ENCODE measurements at regions not wholly inside any gene's neighbourhood (a gene's known extent, or its start where the extent isn't known, plus 50 kb on each side); places are given as distances from the start of the nearest gene placed in this dataset.

DNA sequence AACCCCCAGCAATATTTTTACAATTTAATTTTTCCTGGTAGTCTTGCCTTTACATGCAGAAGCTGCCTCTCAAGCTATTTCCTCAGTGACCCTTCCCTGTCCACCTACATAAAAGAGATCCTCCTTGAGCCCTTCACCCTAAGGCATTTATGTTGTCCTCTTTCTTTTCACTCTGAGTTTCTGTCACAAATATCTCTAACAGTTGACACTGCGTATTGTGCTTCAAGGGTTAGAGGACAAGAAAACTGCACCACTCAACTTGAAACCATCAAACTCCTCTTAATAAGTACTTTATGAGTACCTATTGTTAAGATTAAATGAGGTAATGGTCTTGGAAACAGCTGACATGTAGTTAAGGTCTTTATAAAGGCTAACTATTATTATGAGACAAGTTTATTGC lies 557.7 kb downstream of the TRHDE start:
- in situ Hi-C loops (cut with HindIII; ENCODE audit: low sequenced_read_pairs) = no loop called here
- no peak for DNase-seq (ENCODE audit: low read depth)
- TF ChIP-seq, protein P1, sequence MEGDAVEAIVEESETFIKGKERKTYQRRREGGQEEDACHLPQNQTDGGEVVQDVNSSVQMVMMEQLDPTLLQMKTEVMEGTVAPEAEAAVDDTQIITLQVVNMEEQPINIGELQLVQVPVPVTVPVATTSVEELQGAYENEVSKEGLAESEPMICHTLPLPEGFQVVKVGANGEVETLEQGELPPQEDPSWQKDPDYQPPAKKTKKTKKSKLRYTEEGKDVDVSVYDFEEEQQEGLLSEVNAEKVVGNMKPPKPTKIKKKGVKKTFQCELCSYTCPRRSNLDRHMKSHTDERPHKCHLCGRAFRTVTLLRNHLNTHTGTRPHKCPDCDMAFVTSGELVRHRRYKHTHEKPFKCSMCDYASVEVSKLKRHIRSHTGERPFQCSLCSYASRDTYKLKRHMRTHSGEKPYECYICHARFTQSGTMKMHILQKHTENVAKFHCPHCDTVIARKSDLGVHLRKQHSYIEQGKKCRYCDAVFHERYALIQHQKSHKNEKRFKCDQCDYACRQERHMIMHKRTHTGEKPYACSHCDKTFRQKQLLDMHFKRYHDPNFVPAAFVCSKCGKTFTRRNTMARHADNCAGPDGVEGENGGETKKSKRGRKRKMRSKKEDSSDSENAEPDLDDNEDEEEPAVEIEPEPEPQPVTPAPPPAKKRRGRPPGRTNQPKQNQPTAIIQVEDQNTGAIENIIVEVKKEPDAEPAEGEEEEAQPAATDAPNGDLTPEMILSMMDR (IDR thresholded peaks at IDR 0.05; ENCODE audit: low read depth, low read length, missing control alignments) = no peak
- no peak overlapping the region for H3K4me3 ChIP-seq (ENCODE audit: low read depth, low read length)

DNA sequence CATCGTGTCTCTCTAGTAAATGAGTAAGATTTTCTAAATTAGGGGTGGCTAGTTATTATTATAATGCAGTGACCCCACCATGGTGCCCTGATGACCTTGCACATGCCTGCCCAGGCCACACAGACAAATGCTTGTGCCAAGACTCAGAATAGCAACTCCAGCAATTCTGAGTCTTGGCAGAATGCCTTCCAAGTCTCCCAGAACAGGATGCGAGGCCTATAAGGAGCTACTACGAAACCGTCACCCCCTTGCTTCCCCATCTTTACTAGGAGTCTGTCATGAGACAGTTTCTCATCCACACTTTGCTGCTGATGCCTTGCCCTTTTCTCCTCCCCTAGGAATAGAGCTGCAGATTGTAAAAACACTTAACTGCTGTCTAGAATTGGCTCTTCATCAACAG lies 559.9 kb downstream of the TRHDE start:
- in situ Hi-C loops (cut with HindIII; ENCODE audit: low sequenced_read_pairs) = no loop called here
- DNase-seq (ENCODE audit: low read depth) = no peak
- TF ChIP-seq, protein P1 (IDR thresholded peaks at IDR 0.05; ENCODE audit: low read depth, low read length, missing control alignments) = no peak
- H3K4me3 ChIP-seq (ENCODE audit: low read depth, low read length) = no peak overlapping the region

DNA sequence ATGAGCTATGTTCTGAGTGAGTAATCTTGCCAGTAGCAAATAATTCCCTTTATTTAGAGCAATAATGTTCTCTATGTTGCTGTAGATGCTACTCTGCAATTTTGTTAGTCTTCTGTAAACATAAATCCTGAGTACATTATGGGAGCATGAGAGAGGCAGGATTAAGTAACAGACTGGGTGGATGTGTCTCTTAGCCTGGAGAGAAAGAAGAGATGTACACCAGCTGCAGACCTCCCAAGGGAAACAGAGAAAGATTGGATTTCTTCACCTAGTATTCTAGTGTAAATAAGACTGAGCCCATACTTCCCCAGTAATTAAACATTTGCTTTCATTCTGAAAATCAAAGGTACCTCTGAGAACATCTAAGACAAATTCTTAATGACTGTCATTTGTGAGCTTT lies 564.0 kb downstream of the TRHDE start:
- TF ChIP-seq, protein P1 (IDR thresholded peaks at IDR 0.05; ENCODE audit: low read depth, low read length, missing control alignments) = no peak
- no peak for DNase-seq (ENCODE audit: low read depth)
- no peak overlapping the region for H3K4me3 ChIP-seq (ENCODE audit: low read depth, low read length)
- in situ Hi-C loops (cut with HindIII; ENCODE audit: low sequenced_read_pairs) = no loop called here

DNA sequence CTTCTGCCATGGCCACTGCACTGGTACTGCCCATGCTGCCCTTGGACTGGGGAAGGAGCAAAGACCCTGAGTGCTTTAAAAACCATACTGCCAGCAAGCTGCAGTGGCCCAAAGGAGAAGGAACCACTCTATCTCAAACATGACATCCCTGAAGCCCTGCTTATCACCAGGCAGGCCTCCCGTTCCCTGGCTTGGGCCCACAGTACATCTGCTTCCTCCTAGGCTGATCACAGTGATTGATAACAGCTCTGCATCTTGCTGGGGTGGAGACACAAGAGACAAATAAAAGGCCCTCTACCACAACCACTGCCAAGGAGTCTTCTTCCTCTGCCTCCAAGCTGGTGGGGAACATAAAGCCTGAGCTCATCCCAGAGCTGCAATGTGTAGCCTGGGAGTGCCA lies 567.5 kb downstream of the TRHDE start:
- DNase-seq (ENCODE audit: low read depth) = no peak
- TF ChIP-seq, protein P1 (IDR thresholded peaks at IDR 0.05; ENCODE audit: low read depth, low read length, missing control alignments) = no peak
- H3K4me3 ChIP-seq (ENCODE audit: low read depth, low read length) = no peak overlapping the region
- in situ Hi-C loops (cut with HindIII; ENCODE audit: low sequenced_read_pairs) = no loop called here

DNA sequence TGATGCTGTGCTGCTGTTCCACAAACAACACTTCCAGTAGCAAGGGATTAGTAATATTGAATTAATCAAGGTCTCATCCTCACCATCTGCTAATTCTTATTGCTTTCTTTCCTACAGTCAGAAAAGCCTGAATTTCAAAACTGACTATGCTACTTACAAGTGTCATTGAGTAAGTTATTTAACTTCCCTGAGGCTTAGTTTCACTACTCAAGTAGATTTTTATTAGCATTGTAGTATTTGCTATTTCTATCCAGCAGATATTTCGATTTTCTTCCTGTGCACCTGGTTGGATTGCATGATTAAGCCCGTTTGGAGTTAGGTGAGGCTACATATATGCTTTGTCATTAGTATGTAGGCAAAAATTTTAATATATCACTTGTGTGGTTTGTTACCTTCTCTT lies 591.5 kb downstream of the TRHDE start:
- no peak overlapping the region for H3K4me3 ChIP-seq (ENCODE audit: low read depth, low read length)
- TF ChIP-seq, protein P1 (IDR thresholded peaks at IDR 0.05; ENCODE audit: low read depth, low read length, missing control alignments) = no peak
- in situ Hi-C loops (cut with HindIII; ENCODE audit: low sequenced_read_pairs) = no loop called here
- DNase-seq (ENCODE audit: low read depth) = no peak

DNA sequence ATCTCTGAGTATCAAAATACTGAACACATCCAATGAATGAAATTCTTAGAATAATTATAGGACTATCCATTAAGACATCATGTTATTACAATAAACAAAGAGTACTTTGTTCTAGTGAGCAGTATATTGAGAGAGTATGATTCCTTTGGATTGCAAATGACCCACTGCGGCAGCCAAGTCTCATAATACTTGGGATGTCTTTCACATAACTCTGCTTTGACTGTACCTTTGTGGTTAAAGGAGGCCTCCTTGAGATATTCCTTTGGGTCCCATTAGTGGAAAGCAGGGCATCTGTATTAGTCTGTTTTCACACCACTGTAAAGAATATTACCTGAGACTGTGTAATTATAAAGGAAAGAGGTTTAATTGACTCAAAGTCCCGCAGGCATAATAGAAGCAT lies 593.8 kb downstream of the TRHDE start:
- TF ChIP-seq, protein P1 (IDR thresholded peaks at IDR 0.05; ENCODE audit: low read depth, low read length, missing control alignments) = no peak
- in situ Hi-C loops (cut with HindIII; ENCODE audit: low sequenced_read_pairs) = no loop called here
- H3K4me3 ChIP-seq (ENCODE audit: low read depth, low read length) = no peak overlapping the region
- no peak for DNase-seq (ENCODE audit: low read depth)

DNA sequence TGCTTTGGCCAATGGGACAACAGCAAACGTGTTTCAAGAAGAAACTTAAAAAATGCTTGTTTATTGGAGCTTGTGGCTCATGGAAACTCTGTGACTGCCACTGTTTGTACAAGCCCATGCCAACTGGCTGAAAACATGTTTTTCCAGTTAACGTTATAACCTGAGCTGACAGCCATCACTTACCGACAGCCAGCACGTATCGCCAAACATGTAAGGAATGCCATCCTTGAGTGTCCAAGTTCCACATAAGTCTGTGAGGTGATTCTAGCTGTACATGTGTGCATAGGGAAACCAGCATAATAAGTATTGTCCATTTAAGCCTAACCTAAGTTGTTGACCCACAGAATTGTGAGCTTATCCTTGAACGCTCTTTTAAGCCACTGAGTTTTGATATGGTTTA lies 596.9 kb downstream of the TRHDE start:
- no peak for DNase-seq (ENCODE audit: low read depth)
- in situ Hi-C loops (cut with HindIII; ENCODE audit: low sequenced_read_pairs) = no loop called here
- H3K4me3 ChIP-seq (ENCODE audit: low read depth, low read length) = no peak overlapping the region
- TF ChIP-seq, protein P1 (IDR thresholded peaks at IDR 0.05; ENCODE audit: low read depth, low read length, missing control alignments) = no peak
